Esophagus muscularis mucosa (tissue), 4 donors: ENCODE measurements at regions not wholly inside any gene's neighbourhood (a gene's known extent, or its start where the extent isn't known, plus 50 kb on each side); places are given as distances from the start of the nearest gene placed in this dataset.

Experiments used
- DNase-seq: peaks from one replicate; pipeline ENCODE4 v3.0.0-alpha.2; 2017; ENCODE audit errors: extremely low spot score
- H3K27ac ChIP-seq, 4 donors: fragments of 200-600 bp; sonication (generic); replicated peaks in 1 of 4; 1 replicate in 3 of 4; 2 replicates in 1 of 4; pipeline ENCODE4 v1.5.1; 2016 to 2019; ENCODE audit warnings: mild to moderate bottlenecking in 1 of 4
- H3K27me3 ChIP-seq, 4 donors: fragments of 200-600 bp; sonication (generic); one replicate each; pipeline versions ENCODE4 v1.5.1 to v1.6.0; 2016 to 2019
- H3K36me3 ChIP-seq, 4 donors: fragments of 200-600 bp; sonication (generic); one replicate each; pipeline ENCODE4 v1.5.1; 2016 to 2019
- H3K4me1 ChIP-seq, 4 donors: fragments of 200-600 bp; sonication (generic); one replicate each; pipeline ENCODE4 v1.5.1; 2016 to 2019
- H3K4me3 ChIP-seq, 4 donors: fragments of 200-600 bp; sonication (generic); 1 replicate in 2 of 4; 2 replicates in 2 of 4; pipeline ENCODE4 v1.5.1; 2016 to 2019; ENCODE audit warnings: mild to moderate bottlenecking in 4 of 4, moderate library complexity in 1 of 4
- H3K9me3 ChIP-seq, 4 donors: fragments of 200-600 bp; sonication (generic); 1 replicate in 3 of 4; 2 replicates in 1 of 4; pipeline ENCODE4 v1.5.1; 2016 to 2019
- EP300 ChIP-seq: sonication (generic); formaldehyde crosslinking; IDR thresholded peaks from one replicate; pipeline ENCODE4 v1.6.1; 2017; ENCODE audit warnings: antibody characterized with exemption
- POLR2A ChIP-seq: fragments of 450-650 bp; IDR thresholded peaks from one replicate; pipeline ENCODE4 v1.6.1; 2017; ENCODE audit warnings: antibody characterized with exemption, moderate library complexity, mild to moderate bottlenecking, low read depth
- POLR2AphosphoS5 ChIP-seq, 2 donors: sonication (generic); formaldehyde crosslinking; IDR thresholded peaks; one replicate each; pipeline ENCODE4 v1.6.1; 2017; ENCODE audit warnings: antibody characterized with exemption in 2 of 2
- whole genome bisulfite sequencing: methylation state at CpG from one replicate; pipeline ENCODE4 v1.1.5; 2018; 5-methylcytosine and 5-hydroxymethylcytosine counted together
- intact Hi-C: fragments of 100-400 bp; cut with DNase I; formaldehyde crosslinking; loops from one replicate; pipeline ENCODE4 v1.15.1; 2023
- TF ChIP-seq, protein P1 (sequence below), 3 experiments: fragments of 200-600 bp in 2 of 3; fragments of 450-650 bp in 1 of 3; sonication (generic) in 2 of 3; IDR thresholded peaks; one replicate each; pipeline ENCODE4 v1.5.1; 2017 to 2019; ENCODE audit warnings: antibody characterized with exemption in 3 of 3, mild to moderate bottlenecking in 2 of 3, moderate library complexity in 1 of 3

DNA sequence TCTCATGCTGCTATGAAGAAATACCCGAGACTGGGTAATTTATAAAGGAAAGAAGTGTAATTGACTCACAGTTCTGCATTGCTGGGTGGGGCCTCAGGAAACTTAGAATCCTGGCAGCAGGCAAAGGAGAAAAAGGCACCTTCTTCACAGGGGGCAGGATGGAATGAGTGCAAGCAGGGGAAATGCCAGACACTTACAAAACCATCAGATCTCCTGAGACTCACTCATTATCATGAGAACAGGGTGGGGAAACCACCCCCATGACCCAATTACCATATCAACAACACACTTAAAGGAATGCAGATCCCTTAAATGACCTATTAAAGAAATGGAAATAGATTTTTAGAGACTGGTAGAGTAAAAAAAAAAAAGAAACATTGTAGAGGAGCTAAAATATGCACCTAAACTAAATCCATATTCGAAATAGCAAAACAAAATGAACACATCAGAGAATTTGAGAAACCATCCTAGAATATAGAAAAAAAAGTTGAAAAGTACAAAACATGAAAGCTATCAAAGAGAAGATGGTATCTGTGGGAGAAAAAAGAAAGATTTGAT, 104.3 kb upstream of the UGT8 start:
- no peaks in the 10 kb centered on the region for H3K4me1 ChIP-seq
- H3K4me3 ChIP-seq = no peak overlapping the region
- DNase-seq = no peak
- no peak overlapping the region for H3K27ac ChIP-seq
- no peak for TF ChIP-seq POLR2AphosphoS5 (IDR thresholded peaks at IDR 0.05)
- H3K9me3 ChIP-seq = no peaks in the 10 kb centered on the region
- no peaks in the 10 kb centered on the region for H3K27me3 ChIP-seq
- intact Hi-C loops = no loop called here
- 63% methylated on average over 2 of the region's 2 CpGs for WGBS
- no peaks in the 10 kb centered on the region for H3K36me3 ChIP-seq

DNA sequence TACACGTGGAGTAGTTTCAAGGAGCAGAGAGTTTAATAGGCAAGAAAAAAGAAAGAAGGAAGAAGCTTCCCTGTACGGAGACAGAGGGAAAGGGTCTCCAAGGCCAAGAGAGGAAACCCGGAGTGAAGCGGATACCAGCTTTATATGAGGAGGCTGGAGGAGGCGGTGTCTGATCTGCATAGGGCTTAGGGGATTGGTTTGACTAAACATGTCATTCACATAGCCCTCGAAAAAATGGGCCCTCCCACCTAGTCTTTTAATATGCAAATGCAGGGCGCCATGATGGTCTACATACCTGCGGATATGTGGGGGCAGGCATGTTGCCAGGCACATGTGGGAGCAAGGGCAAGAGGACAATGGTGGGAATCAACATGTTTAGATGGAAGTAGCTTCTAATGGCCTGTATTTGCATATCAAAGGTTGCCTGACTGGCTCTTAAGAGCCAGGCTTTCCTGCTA, 103.1 kb upstream of the UGT8 start:
- no peak for DNase-seq
- no peak overlapping the region for H3K27ac ChIP-seq
- no peak for TF ChIP-seq EP300
- no peak for TF ChIP-seq POLR2AphosphoS5 (IDR thresholded peaks at IDR 0.05)
- TF ChIP-seq, protein P1, sequence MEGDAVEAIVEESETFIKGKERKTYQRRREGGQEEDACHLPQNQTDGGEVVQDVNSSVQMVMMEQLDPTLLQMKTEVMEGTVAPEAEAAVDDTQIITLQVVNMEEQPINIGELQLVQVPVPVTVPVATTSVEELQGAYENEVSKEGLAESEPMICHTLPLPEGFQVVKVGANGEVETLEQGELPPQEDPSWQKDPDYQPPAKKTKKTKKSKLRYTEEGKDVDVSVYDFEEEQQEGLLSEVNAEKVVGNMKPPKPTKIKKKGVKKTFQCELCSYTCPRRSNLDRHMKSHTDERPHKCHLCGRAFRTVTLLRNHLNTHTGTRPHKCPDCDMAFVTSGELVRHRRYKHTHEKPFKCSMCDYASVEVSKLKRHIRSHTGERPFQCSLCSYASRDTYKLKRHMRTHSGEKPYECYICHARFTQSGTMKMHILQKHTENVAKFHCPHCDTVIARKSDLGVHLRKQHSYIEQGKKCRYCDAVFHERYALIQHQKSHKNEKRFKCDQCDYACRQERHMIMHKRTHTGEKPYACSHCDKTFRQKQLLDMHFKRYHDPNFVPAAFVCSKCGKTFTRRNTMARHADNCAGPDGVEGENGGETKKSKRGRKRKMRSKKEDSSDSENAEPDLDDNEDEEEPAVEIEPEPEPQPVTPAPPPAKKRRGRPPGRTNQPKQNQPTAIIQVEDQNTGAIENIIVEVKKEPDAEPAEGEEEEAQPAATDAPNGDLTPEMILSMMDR (IDR thresholded peaks at IDR 0.05) = no peak
- no peak for TF ChIP-seq POLR2A
- H3K4me1 ChIP-seq = no peaks in the 10 kb centered on the region
- no peaks in the 10 kb centered on the region for H3K9me3 ChIP-seq
- intact Hi-C loops = no loop called here
- H3K4me3 ChIP-seq = no peak overlapping the region
- H3K36me3 ChIP-seq = no peaks in the 10 kb centered on the region
- H3K27me3 ChIP-seq = no peaks in the 10 kb centered on the region
- 55% methylated on average over 8 of the region's 8 CpGs for WGBS

DNA sequence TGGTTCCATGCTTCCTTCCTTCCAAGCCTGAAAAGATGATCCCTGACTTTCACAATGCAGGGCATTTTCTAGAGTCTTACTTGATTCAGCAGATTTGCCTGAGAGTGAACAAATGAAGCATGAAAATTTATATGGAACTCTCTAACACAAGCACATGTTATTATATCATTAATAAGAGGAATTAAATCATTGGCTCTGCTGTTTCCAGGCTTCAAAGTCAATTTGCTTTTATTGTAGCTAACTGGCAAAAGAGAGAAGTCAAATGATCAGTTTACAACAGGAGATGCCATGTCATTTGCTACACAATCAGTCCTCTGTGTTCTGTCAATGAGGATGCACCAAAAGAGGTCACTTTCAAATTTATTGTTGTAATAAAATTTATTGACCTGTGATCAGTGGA, 101.5 kb upstream of the UGT8 start:
- no peaks in the 10 kb centered on the region for H3K36me3 ChIP-seq
- H3K9me3 ChIP-seq = no peaks in the 10 kb centered on the region
- no peaks in the 10 kb centered on the region for H3K4me1 ChIP-seq
- no peak for DNase-seq
- intact Hi-C loops = no loop called here
- no peak overlapping the region for H3K27ac ChIP-seq
- no peak for TF ChIP-seq EP300
- no peak for TF ChIP-seq POLR2A
- TF ChIP-seq, protein P1 (IDR thresholded peaks at IDR 0.05) = no peak
- H3K4me3 ChIP-seq = no peak overlapping the region
- no peaks in the 10 kb centered on the region for H3K27me3 ChIP-seq

DNA sequence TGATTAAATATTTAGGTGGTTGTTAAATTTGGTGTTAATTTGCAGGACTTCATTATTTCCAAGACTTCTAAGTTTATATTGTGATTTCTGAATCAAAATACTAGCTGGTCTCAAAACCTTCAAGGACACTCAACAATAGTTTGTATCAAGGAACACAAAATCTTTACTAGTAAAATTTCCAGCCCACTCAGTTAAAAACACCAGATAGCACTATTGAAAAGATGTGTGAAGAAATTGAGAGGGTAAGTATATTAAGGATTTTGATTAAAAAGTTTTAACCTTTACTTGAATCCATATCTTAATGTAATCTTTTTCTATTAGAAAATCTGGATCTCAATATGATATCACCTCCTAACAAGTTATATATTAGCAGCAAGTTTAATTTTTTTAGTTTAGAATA, 89.3 kb upstream of the UGT8 start:
- TF ChIP-seq, protein P1 (IDR thresholded peaks at IDR 0.05) = no peak
- TF ChIP-seq EP300 (no peak), POLR2AphosphoS5 (IDR thresholded peaks at IDR 0.05) (no peak), POLR2A (no peak)
- Histone ChIP-seq H3K9me3 (no peaks in the 10 kb centered on the region), H3K4me1 (no peaks in the 10 kb centered on the region), H3K27me3 (peaks cover 0 to 7% (median 0%) of the 10 kb centered on the region in 4 donors), H3K27ac (no peak overlapping the region), H3K36me3 (no peaks in the 10 kb centered on the region), H3K4me3 (no peak overlapping the region)
- no peak for DNase-seq
- intact Hi-C loops = no loop called here

DNA sequence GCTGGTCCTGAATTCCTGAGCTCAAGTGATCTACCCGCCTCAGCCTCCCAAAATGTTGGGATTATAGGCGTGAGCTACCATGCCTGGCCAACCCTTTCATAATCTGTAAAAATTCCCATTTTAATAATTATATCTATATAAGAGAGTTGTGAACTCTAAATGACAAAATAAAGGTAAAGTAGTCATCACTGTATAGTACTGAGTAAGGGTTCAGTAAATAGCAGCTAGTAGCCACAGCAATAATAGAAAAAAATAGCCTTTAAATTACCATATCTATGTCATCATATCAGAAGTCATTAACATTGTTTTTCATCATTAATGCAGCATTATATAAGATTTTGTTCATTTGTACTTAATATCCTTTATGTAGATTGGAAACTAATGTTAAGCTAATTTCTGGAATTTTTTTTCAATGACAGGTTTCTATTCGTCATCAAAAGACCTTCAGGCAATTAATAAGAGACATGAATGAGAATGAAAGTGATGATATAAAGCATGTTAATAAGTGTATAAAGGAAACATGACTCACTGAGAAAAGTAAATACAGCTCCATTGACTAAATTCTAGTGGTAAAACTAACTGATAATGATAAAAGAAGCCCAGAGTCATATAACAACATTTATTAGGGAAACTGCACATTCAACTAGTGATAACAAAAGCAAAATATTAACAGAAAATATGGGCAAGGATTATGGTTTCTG, 85.9 kb upstream of the UGT8 start:
- no peak overlapping the region for H3K27ac ChIP-seq
- no peaks in the 10 kb centered on the region for H3K9me3 ChIP-seq

More for the DNA sequence above, 85.9 kb upstream of the UGT8 start:
- TF ChIP-seq POLR2A (no peak), EP300 (no peak), POLR2AphosphoS5 (IDR thresholded peaks at IDR 0.05) (no peak)
- TF ChIP-seq, protein P1 (IDR thresholded peaks at IDR 0.05) = no peak
- Histone ChIP-seq H3K27me3 (peaks cover 0 to 7% (median 0%) of the 10 kb centered on the region in 4 donors), H3K36me3 (no peaks in the 10 kb centered on the region), H3K4me1 (no peaks in the 10 kb centered on the region), H3K4me3 (no peak overlapping the region)
- intact Hi-C loops = no loop called here
- WGBS = 83% methylated on average over 3 of the region's 3 CpGs
- no peak for DNase-seq
